ENCODE measurements at regions not wholly inside any gene's neighbourhood (a gene's known extent, or its start where the extent isn't known, plus 50 kb on each side); places are given as distances from the start of the nearest gene placed in this dataset.

DNA sequence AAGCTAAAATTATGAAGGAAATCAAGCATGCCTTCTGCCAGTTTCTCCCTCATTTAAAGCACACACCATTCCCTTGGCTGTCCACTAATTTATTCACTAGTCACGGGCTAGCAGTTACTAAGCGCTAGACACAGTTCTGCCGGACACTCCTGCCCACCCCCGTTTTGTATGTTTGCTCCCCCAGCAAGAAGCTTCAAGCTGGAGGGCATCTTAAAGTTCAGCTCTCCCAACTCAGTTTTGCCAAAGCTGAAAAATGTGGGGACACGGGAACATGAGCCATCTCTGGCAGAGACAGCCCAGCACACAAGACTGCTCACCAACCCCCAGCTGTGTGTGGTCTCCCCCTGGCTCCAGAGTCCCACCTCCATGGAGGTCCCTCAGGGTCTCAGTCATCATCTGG, 263.6 kb downstream of the BRD1 start:
- no peak for DNase-seq

DNA sequence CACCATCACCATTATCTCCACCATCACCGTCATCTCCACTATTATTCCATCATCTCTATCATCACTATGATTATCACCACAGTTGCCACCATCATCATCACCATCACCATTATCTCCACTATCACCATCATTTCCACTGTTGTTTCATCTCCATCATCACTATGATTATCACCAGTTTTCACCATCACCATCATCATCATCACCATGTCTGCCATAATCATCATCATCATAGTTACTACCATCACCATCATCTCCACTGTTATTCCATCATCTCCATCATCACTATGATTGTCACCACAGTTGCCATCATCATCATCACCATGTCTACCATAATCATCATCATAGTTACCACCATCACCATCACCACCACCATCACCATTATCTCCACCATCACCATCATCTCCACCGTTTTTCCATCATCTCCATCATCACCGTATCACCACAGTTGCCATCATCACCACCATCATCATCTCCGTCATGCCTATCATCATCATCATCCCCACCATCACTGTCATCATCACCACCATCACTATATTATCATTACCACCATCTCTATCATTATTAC, 264.9 kb downstream of the BRD1 start:
- no peak for DNase-seq

DNA sequence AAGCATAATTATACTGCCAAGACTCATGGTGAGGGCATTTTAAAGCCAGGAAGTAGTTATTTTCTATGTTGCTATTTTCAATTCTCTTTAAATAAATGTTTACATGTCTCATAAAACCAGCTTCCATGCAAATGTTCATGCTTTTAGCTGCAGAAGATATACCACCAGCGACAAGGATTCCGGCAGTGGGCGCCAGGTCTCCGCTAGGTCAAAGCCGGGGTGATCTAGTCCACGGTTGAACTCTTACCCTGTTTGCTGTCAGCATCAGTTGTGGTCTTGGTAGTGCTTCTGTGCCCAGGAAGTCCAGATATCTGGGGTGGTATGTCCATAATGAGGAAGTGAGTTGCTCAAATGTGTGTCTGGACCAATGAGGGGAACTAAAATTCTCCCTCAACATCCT, 265.7 kb downstream of the BRD1 start:
- no peak for DNase-seq

DNA sequence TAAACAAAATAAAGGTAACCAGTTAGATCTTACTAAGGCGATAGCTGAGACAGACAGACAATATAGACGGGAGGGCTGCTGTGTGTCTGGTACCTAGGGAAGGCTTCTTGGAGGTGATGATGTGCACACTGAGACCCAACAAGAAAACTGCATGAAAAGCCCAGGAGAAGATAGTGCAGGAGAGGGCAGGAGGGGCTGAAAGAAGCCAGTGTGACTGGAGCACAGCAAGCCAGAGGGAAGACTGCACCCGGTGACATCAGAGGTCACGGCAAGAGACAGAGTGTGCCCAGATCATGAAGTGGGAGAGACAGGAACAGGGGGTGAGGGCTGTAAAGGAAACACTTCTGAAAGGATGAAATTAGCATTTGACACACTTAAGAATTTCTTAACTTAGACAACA, 266.3 kb downstream of the BRD1 start:
- DNase-seq: no peak

DNA sequence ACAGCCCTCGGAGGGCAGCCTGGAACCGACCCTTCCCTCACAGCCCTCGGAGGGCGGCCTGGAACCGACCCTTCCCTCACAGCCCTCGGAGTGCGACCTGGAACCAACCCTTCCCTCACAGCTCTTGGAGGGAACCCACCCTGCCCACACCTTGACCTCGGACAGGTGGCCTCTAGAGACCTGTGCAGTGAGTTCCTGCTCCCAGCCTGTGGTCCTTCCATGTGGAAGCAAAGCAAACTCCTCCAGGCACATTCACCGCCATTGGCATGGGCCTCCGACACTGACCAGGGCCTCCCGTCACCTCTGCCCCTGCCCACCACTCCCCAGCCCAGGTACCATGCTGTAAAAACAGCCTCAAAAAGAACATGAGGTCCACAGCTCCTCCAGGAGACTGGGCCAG, 272.1 kb downstream of the BRD1 start:
- DNase-seq: no peak

DNA sequence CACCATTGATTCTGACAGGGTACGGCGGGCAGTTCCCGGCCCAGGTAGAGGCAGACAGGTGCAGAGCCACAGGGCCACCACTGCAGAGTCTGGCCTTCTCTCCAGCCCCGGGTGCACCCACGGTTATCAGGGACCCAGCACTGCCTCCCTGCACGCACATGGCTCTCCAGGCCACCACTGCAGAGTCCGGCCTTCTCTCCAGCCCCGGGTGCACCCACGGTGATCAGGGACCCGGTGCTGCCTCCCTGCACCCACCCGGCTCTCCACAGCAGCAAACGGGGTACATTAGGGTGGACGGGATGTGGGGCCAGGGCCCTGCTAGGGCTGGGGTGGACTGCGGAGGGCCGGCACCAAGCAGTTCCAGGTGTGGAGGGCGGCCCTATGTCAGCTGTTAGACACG, 272.9 kb downstream of the BRD1 start:
- DNase-seq: no peak

DNA sequence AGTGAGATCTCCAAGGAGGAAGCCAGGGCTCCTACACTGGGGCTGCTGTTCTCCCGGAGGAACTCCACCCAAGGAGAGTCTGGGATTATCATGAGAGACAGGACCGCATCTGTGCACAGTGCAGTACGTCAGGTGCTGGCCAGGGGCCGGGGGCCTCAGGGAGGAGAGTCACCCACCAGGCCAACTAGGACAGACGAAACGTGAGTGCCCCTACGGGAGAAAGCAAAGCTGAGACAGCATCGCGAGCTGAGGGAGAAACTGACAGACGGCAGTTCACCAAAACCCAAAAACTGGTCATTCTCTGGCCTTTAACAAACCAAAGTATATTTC, 273.4 kb downstream of the BRD1 start:
- no peak for DNase-seq

DNA sequence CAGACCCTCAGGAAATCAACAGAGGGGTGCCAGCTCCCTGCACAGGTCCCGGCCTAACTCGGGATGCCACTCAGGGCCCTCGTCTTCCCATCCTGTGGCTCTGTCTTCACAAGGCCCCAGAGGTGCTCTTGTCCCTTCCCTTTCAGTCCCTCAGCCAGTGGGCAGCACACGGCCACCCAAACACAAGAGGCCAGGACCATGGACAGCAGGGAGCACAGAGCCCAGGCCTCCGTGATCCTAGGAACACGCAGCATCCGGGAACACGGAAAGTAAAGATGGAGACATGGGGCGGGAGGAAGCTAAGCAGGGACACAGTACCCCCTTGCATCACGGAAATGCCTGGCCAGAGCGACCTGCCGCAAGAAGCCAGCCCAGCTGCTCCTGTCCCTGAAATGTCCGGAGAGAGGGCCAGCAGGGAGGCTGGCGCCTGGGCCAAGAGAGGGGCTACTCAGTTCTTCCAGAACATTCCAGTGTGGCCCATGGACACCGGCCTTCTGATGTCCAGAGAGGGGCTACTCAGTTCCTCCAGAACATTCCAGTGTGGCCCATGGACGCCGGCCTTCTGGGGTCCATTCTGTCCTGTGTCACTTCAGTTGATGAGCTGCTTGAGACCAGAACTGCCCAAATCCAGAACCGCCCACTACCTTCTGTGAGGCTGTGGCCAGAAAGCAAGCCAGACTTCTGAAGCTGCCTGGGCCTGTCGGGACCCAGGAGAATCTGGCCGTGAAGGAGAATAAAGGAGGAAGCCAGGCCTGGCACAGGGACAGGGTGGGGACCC, 274.0 kb downstream of the BRD1 start:
- no peak for DNase-seq

DNA sequence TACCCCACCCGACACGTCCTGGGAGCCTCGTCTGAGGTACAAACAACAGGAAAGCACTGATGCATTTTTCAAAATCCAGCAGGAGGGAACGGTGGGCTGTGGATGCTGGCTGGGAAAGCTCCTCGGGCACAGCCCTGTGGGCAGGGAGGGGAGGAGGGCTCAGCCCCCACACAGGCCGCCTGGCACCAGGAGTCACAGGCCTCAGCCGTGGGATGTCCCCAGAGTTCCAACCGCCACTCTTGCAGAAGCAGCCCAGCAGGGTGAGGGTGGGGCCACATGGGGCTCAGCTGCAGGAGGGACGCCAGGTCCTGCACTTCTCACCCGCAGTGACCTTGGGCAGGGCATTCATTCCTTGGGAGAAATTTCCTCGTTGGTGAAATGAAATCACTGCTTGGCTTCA, 274.6 kb downstream of the BRD1 start:
- no peak for DNase-seq

DNA sequence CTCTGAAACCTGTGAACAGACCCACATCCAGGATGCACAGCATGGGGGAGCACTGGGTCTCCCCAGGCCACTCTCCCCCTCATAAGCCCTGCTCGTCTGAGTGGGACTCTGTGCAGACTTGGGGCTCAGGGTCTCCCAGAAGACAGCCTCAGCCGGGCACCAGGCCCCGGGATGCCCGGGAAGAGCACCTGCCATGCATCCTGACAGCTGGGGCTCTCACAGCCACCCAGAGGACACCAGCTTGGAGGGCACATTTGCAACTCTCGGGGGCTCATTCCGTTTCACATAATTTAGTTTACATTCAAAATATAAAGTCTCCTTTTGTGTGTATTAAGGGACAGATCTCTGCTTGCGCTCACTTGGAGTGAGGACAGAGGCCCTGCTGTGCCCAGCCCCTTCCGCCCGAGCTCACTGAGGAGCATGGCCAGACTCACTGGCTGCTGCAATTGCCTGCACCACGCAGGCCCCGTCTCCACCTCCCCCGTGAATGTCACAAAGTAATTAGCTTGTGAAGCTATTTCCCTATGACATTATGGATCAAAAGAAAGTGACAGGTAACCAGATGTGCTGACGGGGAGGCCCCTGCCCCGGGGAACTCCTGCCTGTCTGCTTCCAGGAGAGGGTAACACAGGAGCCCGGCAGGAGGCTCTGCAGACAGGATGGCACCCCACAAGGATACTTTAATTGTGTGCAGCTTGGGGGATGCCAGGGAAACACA, 275.6 kb downstream of the BRD1 start:
- no peak for DNase-seq

DNA sequence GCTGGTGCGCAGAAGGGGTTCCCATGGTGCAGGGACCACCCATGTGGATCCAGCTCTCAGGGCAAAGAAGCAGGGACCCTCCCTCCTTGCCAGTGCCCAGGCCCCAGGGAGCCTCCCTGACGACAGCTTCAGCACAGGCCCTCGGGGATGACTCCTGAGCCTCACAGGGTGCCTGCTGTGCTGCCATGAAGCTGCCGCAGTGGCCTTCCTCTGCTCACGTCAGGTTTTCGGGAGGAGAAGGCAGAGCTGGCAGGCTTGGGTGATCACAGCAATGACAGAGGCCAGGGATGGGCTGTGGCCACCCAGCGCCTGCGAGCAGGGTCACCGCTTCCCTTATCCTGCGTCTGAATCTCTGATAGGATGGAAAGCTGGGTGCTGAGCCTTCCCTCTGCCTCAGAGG, 276.2 kb downstream of the BRD1 start:
- no peak for DNase-seq

DNA sequence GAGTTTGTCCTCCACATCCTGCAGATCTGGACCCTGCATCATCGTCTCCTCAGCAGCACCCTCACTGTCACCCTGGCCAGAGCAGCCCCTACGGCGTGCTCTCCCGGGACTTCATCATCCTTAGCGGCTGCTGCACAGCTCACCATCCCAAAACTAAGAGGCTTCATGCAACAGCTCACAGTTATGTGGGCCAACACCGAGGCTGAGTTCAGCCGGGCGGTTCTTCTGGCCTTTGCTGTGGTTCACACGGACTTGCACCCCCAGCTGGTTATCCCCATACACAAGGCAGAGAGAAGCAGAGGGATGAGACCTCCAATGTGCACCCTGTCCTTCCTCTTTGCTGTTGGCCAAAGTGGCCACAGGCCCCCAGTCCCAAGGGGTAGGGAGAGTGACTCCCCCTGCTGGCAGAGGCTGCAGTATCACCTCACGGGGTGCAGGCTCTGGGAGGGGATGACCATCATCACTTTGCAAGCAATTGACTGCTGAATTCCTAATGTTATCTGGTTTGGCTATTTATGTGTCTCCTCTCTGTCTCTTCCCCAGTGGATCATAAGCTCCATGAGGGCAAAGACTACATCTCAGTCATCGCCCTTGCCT, 276.8 kb downstream of the BRD1 start:
- DNase-seq: no peak

DNA sequence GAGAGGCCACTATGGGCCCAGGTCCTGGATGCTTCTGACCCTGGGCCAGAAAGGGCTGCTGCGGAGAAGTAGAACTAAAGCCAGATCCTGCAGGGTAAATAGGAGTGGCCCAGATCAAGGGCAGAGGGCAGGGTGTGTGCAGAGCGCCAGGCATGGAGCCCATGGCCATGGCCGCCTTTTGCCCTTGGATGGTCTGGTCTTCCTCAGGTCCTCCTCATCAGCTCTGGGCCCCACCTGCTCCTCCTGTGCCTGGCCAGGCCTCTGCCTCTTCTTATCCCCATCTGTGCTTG, 277.6 kb downstream of the BRD1 start:
- no peak for DNase-seq

DNA sequence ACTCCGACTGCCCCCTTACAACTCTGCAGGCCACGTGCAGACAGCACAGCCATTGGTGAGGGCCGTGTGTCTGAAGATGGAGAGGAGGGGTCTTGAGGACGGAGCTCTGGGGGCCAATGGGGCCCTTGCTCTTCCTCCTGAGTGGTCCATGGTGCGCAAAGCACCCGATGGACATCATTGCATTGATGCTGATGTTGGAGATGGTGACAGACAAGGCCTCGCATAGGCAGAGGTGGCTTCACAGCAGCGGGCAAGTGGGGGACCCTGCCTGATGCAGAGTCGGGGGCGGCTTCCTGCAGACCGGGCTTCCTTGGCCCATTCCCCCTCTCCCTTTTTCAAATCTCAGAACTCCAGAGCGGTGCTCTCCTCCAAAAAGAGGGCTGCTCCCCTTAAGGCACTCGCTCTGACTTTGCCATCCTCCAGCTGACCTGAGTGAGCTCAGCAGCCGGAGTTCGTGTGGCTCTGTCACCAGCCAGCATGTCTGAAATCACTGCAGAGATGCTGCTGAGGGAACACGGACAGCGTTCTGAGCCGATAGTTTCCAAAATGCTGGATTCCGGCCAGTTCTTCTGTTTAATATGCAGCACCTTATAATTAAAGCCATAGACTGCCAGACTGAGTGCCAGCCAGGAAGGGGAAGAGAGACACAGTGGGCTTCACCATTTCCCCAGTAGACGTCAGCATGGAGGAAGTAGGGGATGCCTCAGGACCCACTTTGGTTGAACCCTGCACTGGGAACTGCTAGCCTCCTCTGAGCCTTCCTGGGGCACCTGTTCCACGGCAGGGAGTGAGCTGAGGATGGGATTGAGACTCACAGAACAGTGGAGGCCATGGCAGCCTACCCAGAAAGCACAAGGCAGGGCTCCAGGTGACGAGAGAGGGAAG, 278.2 kb downstream of the BRD1 start:
- no peak for DNase-seq

DNA sequence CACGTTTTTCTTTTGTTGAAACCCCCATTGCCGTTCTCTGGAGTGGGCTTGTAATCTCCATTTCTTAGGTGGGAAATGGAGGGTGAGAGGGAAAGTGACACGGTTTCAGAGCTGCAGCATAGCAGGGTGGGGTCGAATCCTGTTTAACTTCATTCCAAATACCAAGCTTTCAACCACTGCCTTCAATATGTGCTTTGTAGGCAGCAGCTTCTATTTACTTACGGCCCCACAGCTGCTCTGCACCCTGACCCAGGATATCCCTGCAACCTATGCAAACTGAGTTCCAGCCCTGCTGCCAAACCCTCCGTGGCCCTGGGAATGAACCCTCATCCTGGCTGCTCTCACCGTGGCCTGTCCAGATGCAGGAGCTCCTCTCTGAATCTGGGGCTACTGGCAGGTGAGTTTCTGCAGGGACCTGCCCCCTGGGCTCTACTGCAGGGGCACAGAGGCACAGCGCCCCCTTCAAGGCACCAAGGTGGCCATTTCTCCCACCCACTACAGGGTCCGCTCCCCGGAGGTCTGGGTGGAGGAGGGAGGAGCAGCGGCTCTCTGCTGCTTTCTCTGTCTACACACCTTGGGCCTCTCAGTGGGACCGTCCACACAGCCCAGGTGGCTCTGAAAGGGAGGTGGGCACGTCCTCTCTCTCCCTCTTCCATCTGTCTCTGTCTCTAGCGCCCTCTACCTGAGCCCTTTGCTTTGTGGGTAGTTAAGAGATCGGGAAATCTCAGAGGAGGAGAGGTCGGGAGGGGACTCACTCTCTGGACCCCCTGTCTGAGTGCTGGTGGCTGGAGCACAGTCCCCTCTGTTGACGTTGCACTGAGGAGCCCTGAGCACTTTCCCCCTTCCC, 279.1 kb downstream of the BRD1 start:
- DNase-seq: no peak

DNA sequence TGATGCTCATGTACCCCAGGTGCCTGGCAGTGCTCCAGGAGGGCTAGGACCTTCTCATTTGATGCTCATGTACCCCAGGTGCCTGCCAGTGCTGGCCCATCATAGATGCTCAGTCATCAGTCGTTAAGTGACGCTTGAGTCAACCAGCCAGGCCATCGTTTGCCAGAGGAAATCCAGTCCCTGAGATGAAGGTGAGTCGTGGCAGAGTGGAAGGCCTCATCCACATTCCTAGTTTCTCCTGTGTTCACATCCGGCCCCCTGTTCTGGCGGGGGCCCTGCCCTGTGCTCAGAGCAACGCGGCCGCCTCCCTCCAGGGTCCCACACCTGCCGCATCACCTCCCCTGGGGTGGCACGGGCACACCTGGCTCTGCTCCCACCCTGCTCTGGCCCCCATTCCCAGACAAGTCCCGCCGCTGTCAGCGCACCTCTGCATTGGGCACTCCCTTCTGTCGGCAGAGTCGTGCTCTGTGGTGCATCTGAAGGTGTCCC, 279.9 kb downstream of the BRD1 start:
- DNase-seq: no peak

DNA sequence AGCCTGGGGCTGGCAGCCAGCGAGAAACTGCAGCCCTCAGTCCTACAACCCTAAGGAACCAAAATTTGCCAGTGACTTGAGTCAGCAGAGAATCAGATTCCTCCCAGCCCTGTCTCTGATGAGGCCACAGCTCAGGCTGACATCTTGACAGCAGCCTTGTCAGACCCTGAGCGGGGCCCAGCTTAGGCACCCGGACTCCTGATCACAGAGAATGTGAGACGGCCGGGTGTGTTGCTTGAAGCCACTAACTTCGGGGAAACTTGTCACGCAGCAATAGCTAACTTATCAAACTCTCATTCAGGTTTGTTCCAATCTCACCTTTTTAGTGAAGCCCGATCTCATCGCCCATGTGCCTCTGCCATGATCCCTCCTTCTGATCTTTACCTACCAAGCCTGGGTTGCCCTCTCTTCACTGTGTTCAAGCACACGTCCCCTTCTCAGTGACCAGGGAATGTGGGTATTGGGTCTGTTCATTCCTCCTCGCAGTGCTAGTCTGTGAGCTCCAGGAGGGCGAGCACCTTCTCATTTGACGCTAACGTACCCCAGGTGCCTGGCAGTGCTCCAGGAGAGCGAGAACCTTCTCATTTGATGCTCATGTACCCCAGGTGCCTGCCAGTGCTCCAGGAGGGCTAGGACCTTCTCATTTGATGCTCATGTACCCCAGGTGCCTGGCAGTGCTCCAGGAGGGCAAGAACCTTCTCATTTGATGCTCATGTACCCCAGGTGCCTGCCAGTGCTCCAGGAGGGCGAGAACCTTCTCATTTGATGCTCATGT, 280.7 kb downstream of the BRD1 start:
- no peak for DNase-seq

DNA sequence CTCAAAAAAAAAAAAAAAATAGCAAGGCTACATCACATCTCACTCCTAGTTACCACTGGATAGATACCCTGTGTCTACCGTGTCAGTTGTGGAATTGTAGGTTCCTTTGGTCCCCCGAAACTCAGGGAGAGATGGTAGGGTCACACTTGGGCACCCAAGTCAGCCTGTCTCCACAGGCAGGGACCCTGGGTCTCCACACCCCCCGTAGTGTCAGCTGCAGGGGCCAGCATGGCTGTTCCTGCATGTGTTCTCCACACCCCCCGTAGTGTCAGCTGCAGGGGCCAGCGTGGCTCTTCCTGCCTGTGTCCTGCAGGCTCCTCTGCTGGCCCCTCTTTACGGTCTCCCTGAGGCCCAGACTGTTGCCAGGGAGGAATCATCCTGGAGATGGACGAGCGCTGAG, 282.1 kb downstream of the BRD1 start:
- no peak for DNase-seq

DNA sequence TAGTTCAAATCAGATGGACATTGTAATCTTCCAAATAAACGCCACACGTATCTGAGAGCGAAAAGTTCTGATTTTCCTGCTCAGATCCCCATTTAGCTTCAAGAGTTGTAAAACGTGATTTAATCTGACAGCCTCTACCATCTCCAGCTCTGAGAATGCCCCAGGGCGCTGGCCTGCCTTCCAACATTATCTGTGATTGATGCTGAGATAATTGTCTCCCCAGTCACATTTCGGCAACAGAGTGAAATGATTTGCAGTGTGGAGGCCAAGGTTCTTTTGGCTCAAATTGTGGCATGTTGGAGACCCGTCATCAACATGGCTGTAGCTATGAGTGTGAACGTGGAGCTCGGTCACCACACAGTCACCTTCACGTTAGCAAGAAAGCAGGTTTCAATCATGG, 283.4 kb downstream of the BRD1 start:
- DNase-seq: no peak

DNA sequence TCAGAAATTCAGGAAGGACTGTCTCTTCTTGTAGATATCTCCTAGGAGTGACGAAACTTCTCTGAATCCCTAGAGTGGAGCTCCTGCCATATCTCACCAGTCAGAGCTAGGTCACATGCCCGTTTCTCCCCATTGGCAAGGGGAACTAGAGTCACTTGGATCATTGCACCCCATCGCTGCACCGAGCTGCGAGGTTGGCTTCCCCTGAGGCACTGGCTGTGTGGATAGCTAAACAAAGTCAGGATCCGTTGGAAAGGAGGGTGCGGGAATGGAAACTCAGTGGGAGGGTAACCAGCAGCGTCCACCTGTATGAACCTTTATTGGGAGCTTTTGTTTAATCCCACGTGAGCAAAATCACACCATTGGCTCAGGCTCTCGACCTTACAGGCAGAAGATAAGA, 283.8 kb downstream of the BRD1 start:
- no peak for DNase-seq

DNA sequence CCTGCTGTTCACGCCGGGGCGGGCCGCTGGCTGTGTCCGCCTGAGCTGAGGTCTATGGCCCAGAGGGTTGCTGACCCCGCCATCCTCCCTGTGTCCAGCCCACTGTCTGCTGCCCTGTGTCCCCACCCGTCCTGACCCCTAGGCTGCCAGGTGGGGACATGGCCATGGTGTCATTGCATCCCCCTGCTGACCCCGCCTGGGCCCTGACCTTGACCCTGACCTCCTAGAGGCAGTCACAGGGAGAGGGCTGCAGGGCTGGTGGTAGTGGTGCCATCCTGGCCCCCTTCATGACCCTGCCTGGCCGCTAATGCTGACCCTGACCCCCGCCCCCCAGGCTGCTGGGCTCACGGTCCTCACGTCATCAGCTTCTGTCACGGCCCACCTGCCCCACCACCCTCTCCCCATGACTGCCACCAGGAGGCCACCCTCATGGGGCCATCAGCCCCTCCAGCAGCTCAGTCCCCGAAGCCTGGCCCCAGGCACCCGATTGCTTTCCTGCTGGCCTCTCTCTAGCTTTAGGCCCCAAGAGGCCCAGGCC, 285.9 kb downstream of the BRD1 start:
- DNase-seq: no peak

Measured in activated naive CD4-positive, alpha-beta T cell treated with anti-CD3 and anti-CD28 coated beads, Interleukin-2, amount 50 U/mL, for 16 hours (primary cell).